HEK293 (cell line): ENCODE measurements at regions not wholly inside any gene's neighbourhood (a gene's known extent, or its start where the extent isn't known, plus 50 kb on each side); places are given as distances from the start of the nearest gene placed in this dataset.

ENCODE experiments used
- CTCF ChIA-PET: fragments of 350-600 bp; formaldehyde crosslinking; extraction: SDS; loops from one replicate; lab custom pipeline; 2021; ENCODE audit warnings: antibody characterized with exemption; lab: Yijun Ruan, JAX
- POLR2A ChIA-PET: fragments of 300-600 bp; formaldehyde crosslinking; extraction: SDS; loops from one replicate; lab custom pipeline; 2020; ENCODE audit warnings: antibody characterized with exemption, inconsistent platforms; lab: Yijun Ruan, JAX
- H3K27ac ChIP-seq: fragments of 200-500 bp; sonication (Bioruptor generic); 2 replicates; pipeline ENCODE4 v1.5.1; 2014; ENCODE audit warnings: low read depth, low read length, control low read depth, inconsistent platforms; ENCODE audit errors: extremely low read depth
- H3K36me3 ChIP-seq, 2 experiments: fragments of 200-500 bp in 1 of 2; sonication (Bioruptor generic) in 1 of 2; 1 replicate in 1 of 2; 2 replicates in 1 of 2; pipeline ENCODE4 v1.5.1; 2014 to 2017; ENCODE audit warnings: inconsistent platforms in 2 of 2, low read length in 2 of 2; ENCODE audit not compliant: control insufficient read depth in 2 of 2, insufficient read depth in 1 of 2
- H3K4me1 ChIP-seq: fragments of 200-500 bp; sonication (Bioruptor generic); 2 replicates; pipeline ENCODE4 v1.5.1; 2014; ENCODE audit warnings: mild to moderate bottlenecking, low read length, inconsistent platforms; ENCODE audit not compliant: control insufficient read depth, insufficient read depth
- H3K4me3 ChIP-seq: 2 replicates; pipeline ENCODE4 v1.5.1; 2011; ENCODE audit warnings: low read depth, mild to moderate bottlenecking, control low read depth, low read length, moderate library complexity
- H3K9me3 ChIP-seq: fragments of 200-500 bp; sonication (Bioruptor generic); 2 replicates; pipeline ENCODE4 v1.5.1; 2014; ENCODE audit warnings: low read depth, low read length, inconsistent platforms; ENCODE audit not compliant: control insufficient read depth, insufficient read depth
- GLIS2 ChIP-seq: fragments of 450-650 bp; formaldehyde crosslinking; IDR thresholded peaks from 2 replicates; pipeline ENCODE4 v1.5.1; 2016; ENCODE audit warnings: missing biosample characterization, missing genetic modification characterization
- MZF1 ChIP-seq: fragments of 450-650 bp; formaldehyde crosslinking; IDR thresholded peaks from 2 replicates; pipeline ENCODE4 v1.5.1; 2017; ENCODE audit warnings: missing biosample characterization, missing genetic modification characterization, borderline replicate concordance
- PRDM1 ChIP-seq: fragments of 450-650 bp; formaldehyde crosslinking; IDR thresholded peaks from 2 replicates; pipeline ENCODE4; 2016; ENCODE audit warnings: missing biosample characterization, missing genetic modification characterization
- REST ChIP-seq: fragments of 450-650 bp; formaldehyde crosslinking; IDR thresholded peaks from 2 replicates; pipeline ENCODE4 v1.5.1; 2016; ENCODE audit warnings: missing biosample characterization, missing genetic modification characterization
- SETDB1 ChIP-seq: IDR thresholded peaks from one replicate; pipeline ENCODE4 v1.6.1; 2017; ENCODE audit warnings: mild to moderate bottlenecking, low read length, moderate library complexity, mixed read lengths; ENCODE audit not compliant: insufficient read length
- YY2 ChIP-seq: fragments of 450-650 bp; formaldehyde crosslinking; IDR thresholded peaks from 2 replicates; pipeline ENCODE4 v1.5.1; 2016; ENCODE audit warnings: missing biosample characterization, missing genetic modification characterization
- ZBTB17 ChIP-seq: fragments of 450-650 bp; formaldehyde crosslinking; IDR thresholded peaks from 2 replicates; pipeline ENCODE4 v1.5.1; 2016; ENCODE audit warnings: missing biosample characterization, missing genetic modification characterization
- ZBTB26 ChIP-seq: fragments of 450-650 bp; formaldehyde crosslinking; optimal IDR thresholded peaks from 2 replicates; pipeline ENCODE3; 2016; ENCODE audit warnings: missing biosample characterization, mild to moderate bottlenecking, missing genetic modification characterization
- ZFHX2 ChIP-seq: fragments of 450-650 bp; formaldehyde crosslinking; conservative IDR thresholded peaks from 2 replicates; pipeline ENCODE4 v1.5.1; 2016; ENCODE audit warnings: missing biosample characterization, missing genetic modification characterization
- ZFP37 ChIP-seq: fragments of 450-650 bp; formaldehyde crosslinking; IDR thresholded peaks from 2 replicates; pipeline ENCODE4 v1.5.1; 2016; ENCODE audit warnings: missing biosample characterization, missing genetic modification characterization
- ZFP69B ChIP-seq: fragments of 450-650 bp; formaldehyde crosslinking; IDR thresholded peaks from 2 replicates; pipeline ENCODE4 v1.5.1; 2016; ENCODE audit warnings: missing biosample characterization, missing genetic modification characterization
- ZIC2 ChIP-seq: fragments of 450-650 bp; formaldehyde crosslinking; IDR thresholded peaks from 2 replicates; pipeline ENCODE4 v1.5.1; 2016; ENCODE audit warnings: missing biosample characterization, missing genetic modification characterization
- ZNF132 ChIP-seq: fragments of 450-650 bp; formaldehyde crosslinking; IDR thresholded peaks from 2 replicates; pipeline ENCODE4 v1.5.1; 2017; ENCODE audit warnings: missing biosample characterization, missing genetic modification characterization, borderline replicate concordance
- ZNF174 ChIP-seq: fragments of 450-650 bp; formaldehyde crosslinking; IDR thresholded peaks from 2 replicates; pipeline ENCODE4 v1.5.0; 2017; ENCODE audit warnings: missing biosample characterization, mild to moderate bottlenecking, missing genetic modification characterization
- ZNF202 ChIP-seq: fragments of 450-650 bp; formaldehyde crosslinking; IDR thresholded peaks from 2 replicates; pipeline ENCODE4 v1.5.1; 2016; ENCODE audit warnings: missing biosample characterization, missing genetic modification characterization, borderline replicate concordance
- ZNF23 ChIP-seq: fragments of 450-650 bp; formaldehyde crosslinking; IDR thresholded peaks from 2 replicates; pipeline ENCODE4 v1.5.1; 2016; ENCODE audit warnings: missing biosample characterization, missing genetic modification characterization, borderline replicate concordance
- ZNF398 ChIP-seq: fragments of 450-650 bp; formaldehyde crosslinking; IDR thresholded peaks from 2 replicates; pipeline ENCODE4 v1.5.1; 2017; ENCODE audit warnings: missing biosample characterization, missing genetic modification characterization
- ZNF561 ChIP-seq: fragments of 450-650 bp; IDR thresholded peaks from 2 replicates; pipeline ENCODE4 v1.5.1; 2018; ENCODE audit warnings: missing biosample characterization, missing genetic modification characterization, borderline replicate concordance
- ZNF621 ChIP-seq: fragments of 450-650 bp; formaldehyde crosslinking; IDR thresholded peaks from 2 replicates; pipeline ENCODE4 v1.5.1; 2017; ENCODE audit warnings: missing biosample characterization, missing genetic modification characterization
- ZNF626 ChIP-seq: fragments of 450-650 bp; sonication (Bioruptor Pico); formaldehyde crosslinking; IDR thresholded peaks from 2 replicates; pipeline ENCODE4 v1.5.1; 2018; ENCODE audit warnings: missing biosample characterization, missing genetic modification characterization, inconsistent platforms
- ZNF664 ChIP-seq: fragments of 450-650 bp; formaldehyde crosslinking; IDR thresholded peaks from 2 replicates; pipeline ENCODE4 v1.5.1; 2016; ENCODE audit warnings: missing biosample characterization, missing genetic modification characterization
- ZNF670 ChIP-seq: fragments of 450-650 bp; formaldehyde crosslinking; IDR thresholded peaks from 2 replicates; pipeline ENCODE4 v1.5.1; 2016; ENCODE audit warnings: missing biosample characterization, missing genetic modification characterization, low read depth
- ZNF692 ChIP-seq: fragments of 450-650 bp; formaldehyde crosslinking; IDR thresholded peaks from 2 replicates; pipeline ENCODE4 v1.5.1; 2016; ENCODE audit warnings: missing biosample characterization, missing genetic modification characterization
- ZXDB ChIP-seq: fragments of 450-650 bp; formaldehyde crosslinking; IDR thresholded peaks from 2 replicates; pipeline ENCODE4 v1.5.1; 2016; ENCODE audit warnings: missing biosample characterization, missing genetic modification characterization
- TF ChIP-seq, protein P1 (sequence below): fragments of 450-650 bp; formaldehyde crosslinking; IDR thresholded peaks from 2 replicates; pipeline ENCODE4 v1.5.1; 2016; ENCODE audit warnings: missing biosample characterization, missing genetic modification characterization

GRCh38 chr1:228964178-228965089, 229.2 kb downstream of the RHOU start:
- H3K9me3 ChIP-seq, result no peaks in the 10 kb centered on the region
- ChIA-PET CTCF (interaction anchor here (0.7 to 1.8 kb wide), 6 partner anchors 14 to 263 kb away, joined by 3 to 6 read pairs (median 4); no protein-coding TSS in a partner anchor), POLR2A (interaction anchor here (0.6 to 1.3 kb wide), 5 partner anchors 11 to 229 kb away, joined by 3 to 4 read pairs (median 3); partner anchors contain the start of gene RHOU)
- H3K36me3 ChIP-seq, result no peaks in the 10 kb centered on the region
- peaks cover 8% of the 10 kb centered on the region for H3K4me1 ChIP-seq
- H3K27ac ChIP-seq, result no peak overlapping the region
- no peak overlapping the region for H3K4me3 ChIP-seq
- TF ChIP-seq YY2 (tag by site-specific recombination), result no peak
- peak; percentile 77 for TF ChIP-seq ZNF692
- no peak for TF ChIP-seq ZFP37 (tag by site-specific recombination)
- no peak for TF ChIP-seq GLIS2 (tag by site-specific recombination)
- no peak for TF ChIP-seq ZNF398 (tag by site-specific recombination)
- TF ChIP-seq MZF1 (tag by site-specific recombination), result no peak
- TF ChIP-seq ZNF23, result no peak
- peak; percentile 34; the same call in 1 of the 2 replicates for TF ChIP-seq ZXDB
- TF ChIP-seq ZNF174 (tag by site-specific recombination), result no peak
- no peak for TF ChIP-seq ZBTB26 (tag by site-specific recombination)
- 0 out of 2 replicates have a peak, but pooled peaks have one; percentile 24 for TF ChIP-seq ZBTB17
- TF ChIP-seq PRDM1 (tag by site-specific recombination), result peak; percentile 81
- no peak for TF ChIP-seq ZNF626 (tag by site-specific recombination)
- TF ChIP-seq ZNF561 (tag by site-specific recombination), result no peak
- TF ChIP-seq ZNF132 (tag by site-specific recombination), result no peak
- no peak for TF ChIP-seq SETDB1
- TF ChIP-seq REST, result no peak
- TF ChIP-seq, protein P1, sequence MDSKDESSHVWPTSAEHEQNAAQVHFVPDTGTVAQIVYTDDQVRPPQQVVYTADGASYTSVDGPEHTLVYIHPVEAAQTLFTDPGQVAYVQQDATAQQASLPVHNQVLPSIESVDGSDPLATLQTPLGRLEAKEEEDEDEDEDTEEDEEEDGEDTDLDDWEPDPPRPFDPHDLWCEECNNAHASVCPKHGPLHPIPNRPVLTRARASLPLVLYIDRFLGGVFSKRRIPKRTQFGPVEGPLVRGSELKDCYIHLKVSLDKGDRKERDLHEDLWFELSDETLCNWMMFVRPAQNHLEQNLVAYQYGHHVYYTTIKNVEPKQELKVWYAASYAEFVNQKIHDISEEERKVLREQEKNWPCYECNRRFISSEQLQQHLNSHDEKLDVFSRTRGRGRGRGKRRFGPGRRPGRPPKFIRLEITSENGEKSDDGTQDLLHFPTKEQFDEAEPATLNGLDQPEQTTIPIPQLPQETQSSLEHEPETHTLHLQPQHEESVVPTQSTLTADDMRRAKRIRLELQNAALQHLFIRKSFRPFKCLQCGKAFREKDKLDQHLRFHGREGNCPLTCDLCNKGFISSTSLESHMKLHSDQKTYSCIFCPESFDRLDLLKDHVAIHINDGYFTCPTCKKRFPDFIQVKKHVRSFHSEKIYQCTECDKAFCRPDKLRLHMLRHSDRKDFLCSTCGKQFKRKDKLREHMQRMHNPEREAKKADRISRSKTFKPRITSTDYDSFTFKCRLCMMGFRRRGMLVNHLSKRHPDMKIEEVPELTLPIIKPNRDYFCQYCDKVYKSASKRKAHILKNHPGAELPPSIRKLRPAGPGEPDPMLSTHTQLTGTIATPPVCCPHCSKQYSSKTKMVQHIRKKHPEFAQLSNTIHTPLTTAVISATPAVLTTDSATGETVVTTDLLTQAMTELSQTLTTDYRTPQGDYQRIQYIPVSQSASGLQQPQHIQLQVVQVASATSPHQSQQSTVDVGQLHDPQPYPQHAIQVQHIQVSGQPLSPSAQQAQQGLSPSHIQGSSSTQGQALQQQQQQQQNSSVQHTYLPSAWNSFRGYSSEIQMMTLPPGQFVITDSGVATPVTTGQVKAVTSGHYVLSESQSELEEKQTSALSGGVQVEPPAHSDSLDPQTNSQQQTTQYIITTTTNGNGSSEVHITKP (tag by site-specific recombination), result peak; percentile 95
- no peak for TF ChIP-seq ZNF202 (tag by site-specific recombination)
- 0 out of 2 replicates have a peak, but pooled peaks have one; percentile 47 for TF ChIP-seq ZFP69B (tag by site-specific recombination)
- peak; percentile 80 for TF ChIP-seq ZIC2 (tag by site-specific recombination)
- TF ChIP-seq ZNF670 (tag by site-specific recombination), result no peak
- TF ChIP-seq ZNF621, result no peak
- peak; percentile 36 for TF ChIP-seq ZFHX2 (tag by site-specific recombination)
- peak; percentile 63; the same call in 1 of the 2 replicates for TF ChIP-seq ZNF664
